HFFc6 (cell line): ENCODE measurements at regions not wholly inside any gene's neighbourhood (a gene's known extent, or its start where the extent isn't known, plus 50 kb on each side); places are given as distances from the start of the nearest gene placed in this dataset.

Experiments
- DNase-seq: peaks from one replicate; pipeline ENCODE4 v3.0.0-alpha.2; 2018
- H3K27ac Mint-ChIP-seq: 2 replicates; pipeline ENCODE4 v1.8.0; 2020; ENCODE audit warnings: mild to moderate bottlenecking, mixed read lengths
- H3K27me3 Mint-ChIP-seq: 2 replicates; pipeline ENCODE4 v1.8.0; 2021; ENCODE audit warnings: mild to moderate bottlenecking, moderate library complexity, mixed read lengths; ENCODE audit not compliant: insufficient read depth
- H3K36me3 Mint-ChIP-seq: 2 replicates; pipeline ENCODE4 v1.8.0; 2021; ENCODE audit warnings: low read depth, mixed read lengths
- H3K4me1 Mint-ChIP-seq: 2 replicates; pipeline ENCODE4 v1.8.0; 2020; ENCODE audit warnings: low read depth, mixed read lengths
- H3K4me3 Mint-ChIP-seq: 2 replicates; pipeline ENCODE4 v1.8.0; 2020; ENCODE audit warnings: mild to moderate bottlenecking, moderate library complexity, mixed read lengths
- H3K9me3 Mint-ChIP-seq: 2 replicates; pipeline ENCODE4 v1.8.0; 2020; ENCODE audit warnings: mild to moderate bottlenecking, mixed read lengths
- CTCF ChIP-seq: fragments of 200-600 bp; sonication (generic); IDR thresholded peaks from 2 replicates; pipeline ENCODE4 v1.5.0; 2021; ENCODE audit warnings: antibody characterized with exemption, mild to moderate bottlenecking

- H3K36me3 Mint-ChIP-seq: no peaks in the 10 kb centered on the region
- no peak overlapping the region for H3K27ac Mint-ChIP-seq
- H3K27me3 Mint-ChIP-seq: no peaks in the 10 kb centered on the region
- H3K9me3 Mint-ChIP-seq: no peaks in the 10 kb centered on the region
- TF ChIP-seq CTCF: no peak
- H3K4me3 Mint-ChIP-seq: no peak overlapping the region
- peaks cover 27% of the 10 kb centered on the region for H3K4me1 Mint-ChIP-seq
- DNase-seq: no peak
Measured at GRCh38 chr2:43028188-43028587, 198.2 kb downstream of the ZFP36L2 start.

GRCh38 chr2:43027097-43027873 is 199.1 kb downstream of the ZFP36L2 start:
- no peak overlapping the region for H3K27ac Mint-ChIP-seq
- TF ChIP-seq CTCF: no peak
- H3K4me1 Mint-ChIP-seq: peaks cover 23% of the 10 kb centered on the region
- DNase-seq: no peak
- no peaks in the 10 kb centered on the region for H3K27me3 Mint-ChIP-seq
- H3K4me3 Mint-ChIP-seq: no peak overlapping the region
- H3K9me3 Mint-ChIP-seq: peaks cover 4% of the 10 kb centered on the region
- H3K36me3 Mint-ChIP-seq: peaks cover 5% of the 10 kb centered on the region; the same call in 1 of the 2 replicates

- DNase-seq: no peak
- Mint-ChIP-seq H3K4me1 (peaks cover 20% of the 10 kb centered on the region), H3K9me3 (peaks cover 10% of the 10 kb centered on the region), H3K4me3 (no peak overlapping the region), H3K27ac (no peak overlapping the region), H3K36me3 (peaks cover 9% of the 10 kb centered on the region), H3K27me3 (no peaks in the 10 kb centered on the region)
- no peak for TF ChIP-seq CTCF
Measured at GRCh38 chr2:43026426-43027096, 199.8 kb downstream of the ZFP36L2 start.

GRCh38 chr2:43025709-43026295 is 200.6 kb downstream of the ZFP36L2 start:
- Mint-ChIP-seq H3K36me3 (peaks cover 14% of the 10 kb centered on the region), H3K27ac (0 out of 2 replicates have a peak overlapping the region, but pooled peaks have one; percentile 50), H3K27me3 (peaks cover 4% of the 10 kb centered on the region; the same call in 1 of the 2 replicates), H3K4me1 (peaks cover 20% of the 10 kb centered on the region), H3K9me3 (peaks cover 16% of the 10 kb centered on the region), H3K4me3 (no peak overlapping the region)
- TF ChIP-seq CTCF: no peak
- no peak for DNase-seq

GRCh38 chr2:43024515-43025011 is 201.8 kb downstream of the ZFP36L2 start:
- Mint-ChIP-seq H3K27me3 (peaks cover 4% of the 10 kb centered on the region; the same call in 1 of the 2 replicates), H3K9me3 (peaks cover 23% of the 10 kb centered on the region), H3K27ac (no peak overlapping the region), H3K4me1 (peaks cover 20% of the 10 kb centered on the region), H3K4me3 (no peak overlapping the region), H3K36me3 (peaks cover 14% of the 10 kb centered on the region)
- peak; percentile 87 for TF ChIP-seq CTCF
- peak; percentile 18 for DNase-seq
